BE2C (cell line): ENCODE measurements at regions not wholly inside any gene's neighbourhood (a gene's known extent, or its start where the extent isn't known, plus 50 kb on each side); places are given as distances from the start of the nearest gene placed in this dataset.

Source experiments
- DNase-seq: peaks from one replicate; pipeline ENCODE4 v3.0.0-alpha.2; 2020
- H3K27me3 ChIP-seq: fragments of 250-450 bp; sonication (Bioruptor Pico); 2 replicates; pipeline ENCODE4 v1.5.1; 2020; ENCODE audit warnings: mild to moderate bottlenecking
- H3K36me3 ChIP-seq: fragments of 250-450 bp; sonication (Bioruptor Pico); 2 replicates; pipeline ENCODE4 v1.5.1; 2020; ENCODE audit warnings: mild to moderate bottlenecking
- H3K4me1 ChIP-seq: fragments of 250-450 bp; sonication (Bioruptor Pico); 2 replicates; pipeline ENCODE4 v1.5.1; 2020
- H3K4me3 ChIP-seq: 2 replicates; pipeline ENCODE4 v1.5.1; 2011; ENCODE audit warnings: low read depth, low read length
- H3K9me3 ChIP-seq: fragments of 250-450 bp; sonication (Bioruptor Pico); 2 replicates; pipeline ENCODE4 v1.5.1; 2020
- TF ChIP-seq, protein P1 (sequence below): IDR thresholded peaks from 2 replicates; pipeline ENCODE4 v1.5.1; 2012; ENCODE audit warnings: mild to moderate bottlenecking, low read depth, low read length

- H3K4me1 ChIP-seq, result peaks cover 17% of the 10 kb centered on the region
- no peaks in the 10 kb centered on the region for H3K27me3 ChIP-seq
- H3K36me3 ChIP-seq, result no peaks in the 10 kb centered on the region
- no peak overlapping the region for H3K4me3 ChIP-seq
- H3K9me3 ChIP-seq, result no peaks in the 10 kb centered on the region
- DNase-seq, result no peak
- TF ChIP-seq, protein P1, sequence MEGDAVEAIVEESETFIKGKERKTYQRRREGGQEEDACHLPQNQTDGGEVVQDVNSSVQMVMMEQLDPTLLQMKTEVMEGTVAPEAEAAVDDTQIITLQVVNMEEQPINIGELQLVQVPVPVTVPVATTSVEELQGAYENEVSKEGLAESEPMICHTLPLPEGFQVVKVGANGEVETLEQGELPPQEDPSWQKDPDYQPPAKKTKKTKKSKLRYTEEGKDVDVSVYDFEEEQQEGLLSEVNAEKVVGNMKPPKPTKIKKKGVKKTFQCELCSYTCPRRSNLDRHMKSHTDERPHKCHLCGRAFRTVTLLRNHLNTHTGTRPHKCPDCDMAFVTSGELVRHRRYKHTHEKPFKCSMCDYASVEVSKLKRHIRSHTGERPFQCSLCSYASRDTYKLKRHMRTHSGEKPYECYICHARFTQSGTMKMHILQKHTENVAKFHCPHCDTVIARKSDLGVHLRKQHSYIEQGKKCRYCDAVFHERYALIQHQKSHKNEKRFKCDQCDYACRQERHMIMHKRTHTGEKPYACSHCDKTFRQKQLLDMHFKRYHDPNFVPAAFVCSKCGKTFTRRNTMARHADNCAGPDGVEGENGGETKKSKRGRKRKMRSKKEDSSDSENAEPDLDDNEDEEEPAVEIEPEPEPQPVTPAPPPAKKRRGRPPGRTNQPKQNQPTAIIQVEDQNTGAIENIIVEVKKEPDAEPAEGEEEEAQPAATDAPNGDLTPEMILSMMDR, result no peak
Measured at GRCh38 chr9:82789155-82789824, 273.7 kb downstream of the RASEF start.

- Histone ChIP-seq H3K36me3 (no peaks in the 10 kb centered on the region), H3K4me1 (peaks cover 17% of the 10 kb centered on the region), H3K4me3 (no peak overlapping the region), H3K9me3 (no peaks in the 10 kb centered on the region), H3K27me3 (no peaks in the 10 kb centered on the region)
- TF ChIP-seq, protein P1, result no peak
- DNase-seq, result no peak
Measured at GRCh38 chr9:82790875-82791274, 272.1 kb downstream of the RASEF start.

- H3K4me3 ChIP-seq, result no peak overlapping the region
- H3K4me1 ChIP-seq, result peaks cover 17% of the 10 kb centered on the region
- no peaks in the 10 kb centered on the region for H3K9me3 ChIP-seq
- TF ChIP-seq, protein P1, result no peak
- DNase-seq, result no peak
- H3K36me3 ChIP-seq, result no peaks in the 10 kb centered on the region
- H3K27me3 ChIP-seq, result no peaks in the 10 kb centered on the region
Measured at GRCh38 chr9:82791692-82792091, 271.2 kb downstream of the RASEF start.

DNA sequence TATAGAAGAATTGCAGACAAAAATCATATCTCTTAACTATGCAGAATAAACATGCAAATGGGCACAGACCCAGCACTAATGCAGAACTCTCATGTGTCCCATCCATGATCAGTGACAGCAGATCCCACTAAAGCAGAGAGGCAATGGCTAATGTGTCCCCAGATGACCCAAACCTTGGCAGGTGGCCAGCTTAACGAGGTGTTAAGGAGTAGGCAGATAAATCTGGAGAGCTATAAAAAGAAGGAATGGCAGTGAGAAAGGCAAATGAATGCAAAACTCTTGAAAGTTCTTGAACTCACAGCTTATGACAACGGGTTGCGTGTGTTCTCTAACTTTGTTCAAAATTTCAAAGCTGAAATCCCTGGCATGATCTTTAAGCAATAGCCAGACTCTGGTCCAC is 265.4 kb downstream of the RASEF start:
- peak; percentile 55 for DNase-seq

DNA sequence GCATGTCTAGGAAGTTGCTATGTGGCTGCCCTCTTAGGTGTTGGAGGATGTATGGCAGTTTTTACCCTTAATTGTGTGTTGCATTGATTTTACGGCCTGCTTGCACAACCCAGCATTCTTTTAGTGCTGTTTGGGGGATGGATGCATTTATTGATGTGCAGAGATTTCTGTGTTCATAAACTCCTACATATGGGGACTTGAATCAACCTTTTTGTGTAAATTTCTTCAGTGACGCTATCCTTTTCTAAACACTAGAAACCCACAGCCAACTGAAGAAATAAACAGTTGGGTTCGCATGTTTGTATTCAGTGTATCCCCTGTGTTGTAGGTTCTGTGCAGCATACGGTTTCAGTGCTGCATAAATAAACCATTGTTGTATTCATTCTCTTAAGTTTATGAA is 263.7 kb downstream of the RASEF start:
- Histone ChIP-seq H3K4me3 (no peak overlapping the region), H3K4me1 (no peaks in the 10 kb centered on the region), H3K36me3 (no peaks in the 10 kb centered on the region), H3K9me3 (no peaks in the 10 kb centered on the region), H3K27me3 (no peaks in the 10 kb centered on the region)
- TF ChIP-seq, protein P1, result 0 out of 2 replicates have a peak, but pooled peaks have one; percentile 3
- no peak for DNase-seq

More for the DNA sequence above, 265.4 kb downstream of the RASEF start:
- no peaks in the 10 kb centered on the region for H3K9me3 ChIP-seq
- no peaks in the 10 kb centered on the region for H3K27me3 ChIP-seq
- peaks cover 16% of the 10 kb centered on the region for H3K4me1 ChIP-seq
- H3K4me3 ChIP-seq, result no peak overlapping the region
- TF ChIP-seq, protein P1, result no peak
- no peaks in the 10 kb centered on the region for H3K36me3 ChIP-seq

DNA sequence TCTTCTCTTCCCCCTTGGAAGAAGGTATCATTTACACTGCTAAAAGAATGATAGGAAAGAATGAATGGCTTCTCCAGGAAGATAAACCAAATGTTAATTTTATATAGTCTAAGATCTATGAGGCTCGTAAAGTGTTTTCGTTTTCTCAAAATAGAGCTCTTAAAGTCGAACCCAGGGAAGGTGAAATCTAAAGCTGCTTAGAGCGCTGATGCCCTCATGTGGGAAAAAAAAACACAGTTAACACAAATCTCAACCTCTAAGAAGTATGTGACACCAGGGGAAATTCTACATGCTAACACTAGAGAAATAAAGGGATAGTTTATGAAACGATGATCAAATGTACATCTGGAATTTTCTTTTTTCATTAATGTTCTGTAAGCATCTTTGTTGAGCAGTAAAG is 257.9 kb downstream of the RASEF start:
- DNase-seq, result no peak
- H3K9me3 ChIP-seq, result no peaks in the 10 kb centered on the region
- H3K4me1 ChIP-seq, result no peaks in the 10 kb centered on the region
- H3K36me3 ChIP-seq, result no peaks in the 10 kb centered on the region
- H3K27me3 ChIP-seq, result no peaks in the 10 kb centered on the region
- TF ChIP-seq, protein P1, result peak; percentile 70
- no peak overlapping the region for H3K4me3 ChIP-seq
